H1 (cell line): ENCODE measurements at regions not wholly inside any gene's neighbourhood (a gene's known extent, or its start where the extent isn't known, plus 50 kb on each side); places are given as distances from the start of the nearest gene placed in this dataset.

Source experiments
- CTCF ChIA-PET: fragments of 300-600 bp; sonication (Branson Sonifier 250); formaldehyde crosslinking; loops from one replicate; lab custom pipeline; 2021; ENCODE audit not compliant: partially characterized antibody; lab: Charles Lee
- POLR2A ChIA-PET: fragments of 300-600 bp; sonication (Branson Sonifier 250); formaldehyde crosslinking; loops from one replicate; lab custom pipeline; 2021; ENCODE audit warnings: inconsistent platforms; ENCODE audit not compliant: partially characterized antibody; lab: Charles Lee
- DNase-seq, 2 experiments: peaks; one replicate each; pipeline versions ENCODE4 v3.0.0 to v3.0.0-alpha.2; 2010 to 2022; ENCODE audit warnings: low spot score in 2 of 2, low read depth in 1 of 2, mixed read lengths in 1 of 2
- FAIRE-seq: peaks from 2 replicates; lab custom pipeline; 2011; peaks lifted over from hg19 to GRCh38; lab: Jason Lieb, UNC
- H2AFZ ChIP-seq: 2 replicates; pipeline ENCODE4 v1.8.1; 2012; ENCODE audit warnings: low read length, inconsistent platforms
- H2AK5ac ChIP-seq: 2 replicates; pipeline ENCODE4 v1.6.1; 2013; ENCODE audit warnings: low read depth, low read length
- H2BK120ac ChIP-seq: replicated peaks from 2 replicates; pipeline ENCODE3; 2013; ENCODE audit warnings: low read depth, low read length, inconsistent platforms
- H2BK12ac ChIP-seq: 2 replicates; pipeline ENCODE4 v1.6.1; 2013; ENCODE audit warnings: low read depth, low read length
- H2BK15ac ChIP-seq: 2 replicates; pipeline ENCODE4 v1.6.1; 2013; ENCODE audit warnings: low read length
- H2BK20ac ChIP-seq: 2 replicates; pipeline ENCODE4 v1.6.1; 2013; ENCODE audit warnings: low read length
- H2BK5ac ChIP-seq: 2 replicates; pipeline ENCODE4 v1.6.1; 2013; ENCODE audit warnings: low read depth, low read length
- H3K14ac ChIP-seq: 2 replicates; pipeline ENCODE4 v1.6.1; 2013; ENCODE audit warnings: inconsistent platforms; ENCODE audit not compliant: insufficient read length
- H3K18ac ChIP-seq: 2 replicates; pipeline ENCODE4 v1.6.1; 2013; ENCODE audit warnings: low read length; ENCODE audit errors: extremely low read depth
- H3K23ac ChIP-seq: 2 replicates; pipeline ENCODE4 v1.6.1; 2013; ENCODE audit warnings: inconsistent platforms; ENCODE audit not compliant: insufficient read length
- H3K23me2 ChIP-seq: 2 replicates; pipeline ENCODE4 v1.6.1; 2013; ENCODE audit warnings: low read depth, low read length
- H3K27ac ChIP-seq: 2 replicates; pipeline ENCODE4 v1.6.1; 2011; ENCODE audit warnings: low read depth, low read length, inconsistent platforms
- H3K27me3 ChIP-seq, 4 experiments: replicated peaks in 1 of 4; 1 replicate in 1 of 4; 2 replicates in 3 of 4; pipeline versions ENCODE4 v1.6.1 to v1.8.1; 2011 to 2013; ENCODE audit warnings: low read length in 3 of 4, mild to moderate bottlenecking in 3 of 4, inconsistent platforms in 2 of 4, mixed read lengths in 2 of 4, moderate library complexity in 1 of 4; ENCODE audit not compliant: control insufficient read depth in 3 of 4, insufficient read depth in 3 of 4; ENCODE audit errors: extremely low read depth in 1 of 4
- H3K36me3 ChIP-seq, 4 experiments: 2 replicates each; pipeline versions ENCODE4 v1.6.1 to v1.8.1; 2011 to 2013; ENCODE audit warnings: mild to moderate bottlenecking in 4 of 4, low read length in 3 of 4, moderate library complexity in 2 of 4, control low read depth in 1 of 4, inconsistent platforms in 1 of 4; ENCODE audit not compliant: insufficient read depth in 4 of 4, control insufficient read depth in 2 of 4
- H3K4ac ChIP-seq: replicated peaks from 2 replicates; pipeline ENCODE3; 2013; ENCODE audit warnings: low read length, low read depth, mixed read lengths, inconsistent platforms; ENCODE audit not compliant: insufficient read length
- H3K4me1 ChIP-seq, 4 experiments: replicated peaks in 1 of 4; 1 replicate in 1 of 4; 2 replicates in 3 of 4; pipeline versions ENCODE4 v1.6.1 to v1.8.1; 2011 to 2013; ENCODE audit warnings: low read length in 3 of 4, inconsistent platforms in 2 of 4, mixed read lengths in 1 of 4; ENCODE audit not compliant: insufficient read depth in 4 of 4, control insufficient read depth in 3 of 4
- H3K4me2 ChIP-seq, 2 experiments: 2 replicates each; pipeline versions ENCODE4 v1.6.1 to v1.8.1; 2011 to 2013; ENCODE audit warnings: low read depth in 2 of 2, low read length in 2 of 2, control low read depth in 1 of 2, inconsistent platforms in 1 of 2, mild to moderate bottlenecking in 1 of 2; ENCODE audit not compliant: insufficient read depth in 1 of 2
- H3K4me3 ChIP-seq, 4 experiments: fragments of 200-600, 300-600 bp in 1 of 4; sonication (generic), shearing (Covaris generic), sonication (Bioruptor Twin) in 1 of 4; 2 replicates each; pipeline versions ENCODE4 v1.5.1 to v1.8.1; 2011 to 2016; ENCODE audit warnings: low read length in 4 of 4, low read depth in 3 of 4, control low read depth in 2 of 4, inconsistent platforms in 2 of 4, mild to moderate bottlenecking in 2 of 4, mixed read lengths in 1 of 4, moderate library complexity in 1 of 4; ENCODE audit not compliant: insufficient read depth in 2 of 4; ENCODE audit errors: extremely low read depth in 1 of 4
- H3K56ac ChIP-seq: replicated peaks from 2 replicates; pipeline ENCODE3; 2013; ENCODE audit warnings: low read depth, mild to moderate bottlenecking, mixed read lengths, low read length, inconsistent platforms; ENCODE audit not compliant: insufficient read length
- H3K79me1 ChIP-seq: 2 replicates; pipeline ENCODE4 v1.6.1; 2013; ENCODE audit warnings: low read depth, low read length, control low read depth
- H3K79me2 ChIP-seq, 2 experiments: 2 replicates each; pipeline versions ENCODE4 v1.6.1 to v1.8.1; 2012 to 2013; ENCODE audit warnings: low read length in 2 of 2, mild to moderate bottlenecking in 2 of 2, inconsistent platforms in 1 of 2; ENCODE audit not compliant: insufficient read depth in 2 of 2, control insufficient read depth in 1 of 2
- H3K9ac ChIP-seq, 4 experiments: replicated peaks in 1 of 4; 1 replicate in 1 of 4; 2 replicates in 3 of 4; pipeline versions ENCODE4 v1.6.1 to v1.8.1; 2011 to 2013; ENCODE audit warnings: low read depth in 3 of 4, low read length in 3 of 4, control low read depth in 2 of 4, mild to moderate bottlenecking in 2 of 4, moderate library complexity in 2 of 4, inconsistent platforms in 1 of 4; ENCODE audit errors: extremely low read depth in 1 of 4
- H3K9me3 ChIP-seq, 2 experiments: 2 replicates each; pipeline versions ENCODE4 v1.6.1 to v1.8.1; 2012 to 2013; ENCODE audit warnings: mild to moderate bottlenecking in 2 of 2, moderate library complexity in 2 of 2, control low read depth in 1 of 2, inconsistent platforms in 1 of 2, low read depth in 1 of 2, low read length in 1 of 2, mixed read lengths in 1 of 2; ENCODE audit not compliant: insufficient read depth in 2 of 2
- H4K20me1 ChIP-seq, 2 experiments: replicated peaks in 1 of 2; 2 replicates each; pipeline versions ENCODE3 to v1.8.1; 2011 to 2013; ENCODE audit warnings: inconsistent platforms in 2 of 2, low read length in 2 of 2, mild to moderate bottlenecking in 1 of 2; ENCODE audit not compliant: insufficient read depth in 2 of 2, control insufficient read depth in 1 of 2
- H4K5ac ChIP-seq: 2 replicates; pipeline ENCODE4 v1.6.1; 2013; ENCODE audit warnings: low read length, low read depth, mixed read lengths, inconsistent platforms; ENCODE audit not compliant: insufficient read length
- H4K8ac ChIP-seq: 2 replicates; pipeline ENCODE4 v1.8.0; 2013; ENCODE audit warnings: mild to moderate bottlenecking, moderate library complexity, low read length, inconsistent platforms; ENCODE audit not compliant: insufficient read depth; ENCODE audit errors: extremely low read depth
- H4K91ac ChIP-seq: replicated peaks from 2 replicates; pipeline ENCODE3; 2013; ENCODE audit warnings: low read length, mixed read lengths, inconsistent platforms; ENCODE audit not compliant: insufficient read length
- ASH2L ChIP-seq: fragments of 200-600, 300-600 bp; sonication (generic); IDR thresholded peaks from one replicate; pipeline ENCODE4 v1.7.1; 2017; ENCODE audit warnings: low read length
- GABPA ChIP-seq: IDR thresholded peaks from 2 replicates; pipeline ENCODE4 v1.6.1; 2011; ENCODE audit warnings: mild to moderate bottlenecking, low read length, moderate library complexity, borderline replicate concordance; ENCODE audit not compliant: insufficient read depth
- KDM1A ChIP-seq: fragments of 200-600, 300-600 bp; sonication (generic); IDR thresholded peaks from 2 replicates; pipeline ENCODE4 v1.7.1; 2016; ENCODE audit warnings: mild to moderate bottlenecking, low read length, borderline replicate concordance
- RBBP5 ChIP-seq: IDR thresholded peaks from 2 replicates; pipeline ENCODE4 v1.7.1; 2012; ENCODE audit warnings: low read depth, mild to moderate bottlenecking, inconsistent platforms, low read length, moderate library complexity, borderline replicate concordance
- SIN3A ChIP-seq, 2 experiments: IDR thresholded peaks in 1 of 2; conservative IDR thresholded peaks in 1 of 2; 2 replicates each; pipeline ENCODE4 v1.6.1; 2011 to 2012; ENCODE audit warnings: low read length in 2 of 2, improper control_type of control experiment in 1 of 2, low read depth in 1 of 2, mild to moderate bottlenecking in 1 of 2
- SIX5 ChIP-seq: IDR thresholded peaks from 2 replicates; pipeline ENCODE4 v1.6.1; 2011; ENCODE audit warnings: mild to moderate bottlenecking, low read depth, low read length
- WGBS, 2 experiments: shearing (Covaris generic) in 1 of 2; methylation state at CpG; one replicate each; pipeline versions ENCODE4 v1.1.6 to v1.1.7; 2013 to 2015; ENCODE audit warnings: low lambda C conversion rate in 2 of 2, mixed read lengths in 2 of 2, inconsistent platforms in 1 of 2, low coverage in 1 of 2, missing lambda C conversion rate in 1 of 2; ENCODE audit not compliant: insufficient replicate concordance in 2 of 2, insufficient coverage in 1 of 2, insufficient read length in 1 of 2; ENCODE audit errors: extremely low coverage in 1 of 2, missing lambda C conversion rate in 1 of 2; 5-methylcytosine and 5-hydroxymethylcytosine counted together
- TF ChIP-seq, protein P1 (sequence below): IDR thresholded peaks from 2 replicates; pipeline ENCODE4 v1.6.1; 2012; ENCODE audit warnings: inconsistent platforms

- FAIRE-seq (no peak), DNase-seq (no peak)
- Histone ChIP-seq H3K4ac (no peak overlapping the region), H2BK120ac (no peak overlapping the region), H3K4me1 (no peaks in the 10 kb centered on the region), H3K23ac (no peak overlapping the region), H3K56ac (no peak overlapping the region), H3K4me3 (no peak overlapping the region), H3K18ac (no peak overlapping the region), H4K8ac (no peak overlapping the region), H3K14ac (no peak overlapping the region), H2BK12ac (no peak overlapping the region), H3K23me2 (no peaks in the 10 kb centered on the region), H2BK15ac (no peak overlapping the region), H2AFZ (no peak overlapping the region), H3K9ac (no peak overlapping the region), H4K20me1 (no peaks in the 10 kb centered on the region), H3K36me3 (no peaks in the 10 kb centered on the region), H2BK20ac (no peak overlapping the region), H2AK5ac (no peak overlapping the region), H3K27me3 (no peaks in the 10 kb centered on the region), H3K79me1 (no peaks in the 10 kb centered on the region), H2BK5ac (no peak overlapping the region), H3K9me3 (no peaks in the 10 kb centered on the region; a peak in 1 of 4 replicates), H3K4me2 (no peak overlapping the region), H3K79me2 (no peaks in the 10 kb centered on the region), H3K27ac (no peak overlapping the region), H4K91ac (no peak overlapping the region), H4K5ac (no peak overlapping the region)
- CTCF ChIA-PET = no interaction called here
- TF ChIP-seq ASH2L (no peak), SIN3A (conservative IDR thresholded peaks at IDR 0.05 in 1 of 2, IDR thresholded peaks at IDR 0.05 in 1 of 2; ENCODE audit: low read depth in 1 of 2, low read length in 2 of 2) (no peak), RBBP5 (no peak), SIX5 (no peak), KDM1A (no peak), GABPA (no peak)
- TF ChIP-seq, protein P1, sequence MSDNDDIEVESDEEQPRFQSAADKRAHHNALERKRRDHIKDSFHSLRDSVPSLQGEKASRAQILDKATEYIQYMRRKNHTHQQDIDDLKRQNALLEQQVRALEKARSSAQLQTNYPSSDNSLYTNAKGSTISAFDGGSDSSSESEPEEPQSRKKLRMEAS = no peak
- WGBS, 2 experiments = 88% methylated on average over 6 of the region's 7 CpGs; no CpG with 5 or more reads in 1 of the 2 experiments
- POLR2A ChIA-PET = no interaction called here
Measured at GRCh38 chr2:81940266-81940955, 1635.9 kb upstream of the LRRTM1 start.
